ENCODE measurements at regions not wholly inside any gene's neighbourhood (a gene's known extent, or its start where the extent isn't known, plus 50 kb on each side); places are given as distances from the start of the nearest gene placed in this dataset.

- TF ChIP-seq CTCF (IDR thresholded peaks at IDR 0.05; ENCODE audit: poor library complexity, severe bottlenecking) (no peak), POLR2AphosphoS5 (IDR thresholded peaks at IDR 0.05) (no peak), RAD21 (conservative IDR thresholded peaks at IDR 0.05) (no peak)
Observed at GRCh38 chr4:170305627-170306026, 215.9 kb upstream of the AADAT start.
